ENCODE measurements at regions not wholly inside any gene's neighbourhood (a gene's known extent, or its start where the extent isn't known, plus 50 kb on each side); places are given as distances from the start of the nearest gene placed in this dataset.

- 0% methylated on average over 1 of the region's 1 CpG for WGBS (ENCODE audit: low lambda C conversion rate)
- no peak for TF ChIP-seq REST (IDR thresholded peaks at IDR 0.05; ENCODE audit: borderline replicate concordance in 1 of 2, low read depth in 1 of 2, low read length in 2 of 2)
- TF ChIP-seq ZBTB10 (CRISPR knock-in tag; IDR thresholded peaks at IDR 0.05; ENCODE audit: borderline replicate concordance) = no peak
- TF ChIP-seq E2F5 (CRISPR knock-in tag; conservative IDR thresholded peaks at IDR 0.05) = no peak
- no peak for TF ChIP-seq EZH2 (conservative IDR thresholded peaks at IDR 0.05; ENCODE audit: low read depth, low read length)
- TF ChIP-seq ZNF781 (CRISPR knock-in tag; IDR thresholded peaks at IDR 0.05; ENCODE audit: borderline replicate concordance, not compliant biosample characterization) = no peak
- no peak for TF ChIP-seq HMG20B (CRISPR knock-in tag; conservative IDR thresholded peaks at IDR 0.05)
- no peak for TF ChIP-seq SMAD3 (CRISPR knock-in tag; IDR thresholded peaks at IDR 0.05)
- no peak for TF ChIP-seq ZNF609 (CRISPR knock-in tag; IDR thresholded peaks at IDR 0.05; ENCODE audit: borderline replicate concordance)
- no peak for TF ChIP-seq CHD4 (IDR thresholded peaks at IDR 0.05; ENCODE audit: borderline replicate concordance, low read length)
- TF ChIP-seq HDAC6 (IDR thresholded peaks at IDR 0.05; ENCODE audit: low read depth, low read length) = no peak
- TF ChIP-seq ELF1 (CRISPR knock-in tag; IDR thresholded peaks at IDR 0.05) = no peak
- no peak for TF ChIP-seq EED (CRISPR knock-in tag; IDR thresholded peaks at IDR 0.05)
- TF ChIP-seq ZNF205 (CRISPR knock-in tag; IDR thresholded peaks at IDR 0.05) = no peak
Observed at GRCh38 chr3:166663194-166663593, 716.9 kb downstream of the ZBBX start.

More at GRCh38 chr3:166663194-166663593, 716.9 kb downstream of the ZBBX start:
- no peaks in the 10 kb centered on the region for H3K79me2 ChIP-seq (ENCODE audit: insufficient read depth, low read length)
- ATAC-seq (no peak), FAIRE-seq (no peak), DNase-seq (ENCODE audit: low spot score) (no peak)
- no peak overlapping the region for H2AFZ ChIP-seq (ENCODE audit: low read length)
- POLR2A ChIA-PET = no interaction called here
- H3K4me2 ChIP-seq (ENCODE audit: low read depth, low read length) = no peak overlapping the region
- H3K36me3 ChIP-seq (replicated peaks in 1 of 2; ENCODE audit: control insufficient read depth in 1 of 2, insufficient read depth in 2 of 2, low read length in 2 of 2) = no peaks in the 10 kb centered on the region
- BruUV-seq (replicated peaks) = no TSS peak
- H3K4me3 ChIP-seq (replicated peaks in 1 of 3; ENCODE audit: insufficient read depth in 1 of 3, low read depth in 2 of 3, low read length in 3 of 3) = no peak overlapping the region
- H4K20me1 ChIP-seq (ENCODE audit: insufficient read depth, low read length) = no peaks in the 10 kb centered on the region
- H3K9ac ChIP-seq (ENCODE audit: insufficient read depth, low read depth, low read length) = no peak overlapping the region
- no peak overlapping the region for H3K27ac ChIP-seq (ENCODE audit: extremely low read length, insufficient read depth, low read length)
- in situ Hi-C loops (cut with HindIII; ENCODE audit: extremely low pct_ligation_motif_present, low pct_unique_long_range_greater_than_20kb) = no loop called here
- CTCF ChIA-PET (ENCODE audit: low intra/inter-chr PET ratio, low total read pairs) = no interaction called here
- intact Hi-C loops (cut with micrococcal nuclease; ENCODE audit: unreplicated experiment) = no loop called here
- no peaks in the 10 kb centered on the region for H3K4me1 ChIP-seq (ENCODE audit: insufficient read depth, low read length)
- H3K27me3 ChIP-seq (ENCODE audit: control insufficient read depth in 1 of 2, insufficient read depth in 2 of 2, low read length in 2 of 2) = no peaks in the 10 kb centered on the region
- H3K9me3 ChIP-seq (ENCODE audit: low read length) = peaks cover 46% of the 10 kb centered on the region

All from HepG2 (cell line).